ENCODE measurements at regions not wholly inside any gene's neighbourhood (a gene's known extent, or its start where the extent isn't known, plus 50 kb on each side); places are given as distances from the start of the nearest gene placed in this dataset.
"Not testable (repeated sequence)": the region's sequence is repeated elsewhere in the genome, so short reads cannot be mapped to it uniquely, and the experiment has no call there.

GRCh38 chrX:110514509-110514908 is 155.9 kb downstream of the RTL9 start:
- no peak for DNase-seq (ENCODE audit: low spot score)

- DNase-seq (ENCODE audit: low spot score), result no peak
Measured at GRCh38 chrX:110519501-110519900, 160.9 kb downstream of the RTL9 start.

DNA sequence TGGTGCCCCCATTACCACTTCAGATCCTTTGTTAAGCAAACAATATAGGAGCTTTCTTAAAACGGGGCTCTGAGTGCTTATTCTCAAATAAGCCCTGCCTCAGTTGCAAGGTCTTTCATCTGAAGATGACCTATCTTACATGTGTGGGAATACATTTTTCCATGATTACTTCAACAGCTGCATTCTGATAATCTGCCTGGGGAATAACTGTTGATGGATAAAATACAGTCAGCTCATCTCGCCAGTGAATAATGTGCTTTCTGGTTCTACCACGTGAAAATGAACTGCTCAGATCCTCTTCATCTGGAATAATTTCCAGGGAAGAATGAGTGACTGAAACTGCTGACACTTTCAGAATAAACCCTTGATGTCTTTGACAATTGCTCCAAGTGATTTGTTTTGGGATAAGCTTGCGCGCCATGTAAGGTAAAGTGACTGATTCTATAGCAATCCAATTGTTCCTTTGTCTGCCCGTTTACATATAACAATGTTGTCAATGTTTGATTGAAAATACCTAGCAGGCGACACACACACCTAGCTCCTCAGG is 161.3 kb downstream of the RTL9 start:
- DNase-seq (ENCODE audit: low spot score), result no peak

DNA sequence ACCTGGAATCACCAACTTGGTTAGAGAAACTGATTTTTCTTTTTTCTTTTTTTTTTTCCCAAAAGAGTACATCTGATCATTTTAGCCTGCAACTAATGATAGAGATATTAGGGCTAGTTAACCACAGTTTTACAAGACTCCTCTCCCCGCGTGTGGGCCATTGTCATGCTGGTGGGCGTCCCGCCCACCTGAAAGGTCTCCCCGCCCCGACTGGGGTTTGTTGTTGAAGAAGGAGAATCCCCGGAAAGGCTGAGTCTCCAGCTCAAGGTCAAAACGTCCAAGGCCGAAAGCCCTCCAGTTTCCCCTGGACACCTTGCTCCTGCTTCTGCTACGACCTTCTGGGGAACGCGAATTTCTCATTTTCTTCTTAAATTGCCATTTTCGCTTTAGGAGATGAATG is 162.0 kb downstream of the RTL9 start:
- DNase-seq (ENCODE audit: low spot score), result not testable (repeated sequence)

DNA sequence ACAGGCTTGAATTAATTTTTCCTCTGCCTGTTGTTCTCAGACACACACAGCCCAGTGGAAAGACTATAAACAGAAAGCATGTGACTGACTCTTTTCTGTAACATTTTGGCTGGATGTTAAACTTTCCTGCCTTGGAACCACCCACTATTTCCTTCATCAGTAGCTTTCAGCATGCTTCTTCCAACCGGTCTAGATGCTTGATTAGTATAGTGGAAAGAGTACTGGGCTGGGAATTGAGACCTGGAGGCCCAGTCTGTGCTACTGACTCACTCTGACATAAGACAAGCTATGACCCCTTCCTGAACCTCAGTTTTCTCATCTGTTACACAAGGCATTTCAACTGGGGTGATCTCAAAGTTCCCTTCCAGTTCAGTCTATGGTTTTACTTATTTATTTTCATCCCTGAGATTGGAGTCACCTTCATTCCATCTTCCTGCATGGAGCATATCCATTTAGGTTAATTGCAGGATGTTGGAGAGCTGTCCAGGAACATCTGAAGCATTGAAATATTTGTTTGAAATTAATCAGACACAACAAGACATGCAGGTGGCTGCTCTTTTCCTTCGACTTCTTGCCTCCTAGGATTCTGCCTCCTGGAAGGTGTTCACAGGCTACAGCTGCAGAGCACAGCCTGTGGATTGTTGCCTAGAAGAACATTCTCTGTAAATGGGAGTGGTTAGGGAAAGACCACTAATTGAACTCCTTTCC is 173.4 kb downstream of the RTL9 start:
- no peak for DNase-seq (ENCODE audit: low spot score)

- no peak for DNase-seq (ENCODE audit: low spot score)
Measured at GRCh38 chrX:110532581-110532931, 173.9 kb downstream of the RTL9 start.

- no peak for DNase-seq (ENCODE audit: low spot score)
Measured at GRCh38 chrX:110536816-110537215, 178.2 kb downstream of the RTL9 start.

GRCh38 chrX:110541266-110541665 is 182.6 kb downstream of the RTL9 start:
- no peak for DNase-seq (ENCODE audit: low spot score)

DNA sequence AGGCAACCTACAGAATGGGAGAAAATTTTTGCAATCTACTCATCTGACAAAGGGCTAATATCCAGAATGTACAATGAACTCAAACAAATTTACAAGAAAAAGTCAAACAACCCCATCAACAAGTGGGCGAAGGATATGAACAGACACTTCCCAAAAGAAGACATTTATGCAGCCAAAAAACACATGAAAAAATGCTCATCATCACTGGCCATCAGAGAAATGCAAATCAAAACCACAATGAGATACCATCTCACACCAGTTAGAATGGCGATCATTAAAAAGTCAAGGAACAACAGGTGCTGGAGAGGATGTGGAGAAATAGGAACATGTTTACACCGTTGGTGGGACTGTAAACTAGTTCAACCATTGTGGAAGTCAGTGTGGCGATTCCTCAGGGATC is 192.2 kb downstream of the RTL9 start:
- not testable (repeated sequence) for DNase-seq (ENCODE audit: low spot score)

- DNase-seq (ENCODE audit: low spot score), result no peak
Measured at GRCh38 chrX:110557864-110558263, 199.2 kb downstream of the RTL9 start.

DNA sequence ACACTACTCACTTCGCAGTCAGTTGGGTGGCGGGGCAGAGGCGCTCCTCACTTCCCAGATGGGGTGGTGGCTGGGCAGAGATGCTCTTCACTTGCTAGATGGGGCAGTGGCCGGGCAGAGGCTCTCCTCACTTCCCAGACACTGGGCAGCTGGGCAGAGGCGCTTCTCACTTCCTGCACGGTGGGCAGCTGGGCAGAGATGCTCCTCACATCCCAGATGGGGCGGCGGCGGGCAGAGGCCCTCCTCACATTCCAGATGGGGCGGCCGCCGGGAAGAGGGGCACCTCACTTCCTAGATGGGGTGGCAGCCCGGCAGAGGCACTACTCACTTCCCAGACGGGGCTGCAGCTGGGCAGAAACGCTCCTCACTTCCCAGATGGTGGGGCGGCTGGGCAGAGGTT is 199.8 kb downstream of the RTL9 start:
- DNase-seq (ENCODE audit: low spot score), result no peak

DNA sequence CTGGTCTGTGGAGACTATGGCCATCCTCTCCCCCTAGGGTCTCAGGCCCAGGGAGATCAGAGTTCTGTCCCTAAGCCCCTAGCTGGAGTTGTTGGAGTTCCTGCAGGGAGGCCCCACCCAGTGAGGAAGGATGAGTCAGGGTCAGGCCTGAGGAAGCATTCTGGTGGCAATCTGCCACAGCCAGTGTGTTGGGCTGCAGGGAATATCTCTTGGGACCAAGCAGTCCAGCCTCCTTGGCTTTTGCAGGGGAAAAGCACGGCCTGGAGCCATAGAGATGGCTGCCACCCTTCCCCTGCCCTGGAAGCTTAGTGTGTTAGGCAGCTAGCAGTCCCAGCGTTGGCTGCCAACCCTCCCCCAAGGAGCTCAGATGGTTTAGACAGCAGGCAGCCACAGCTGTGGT is 202.4 kb downstream of the RTL9 start:
- DNase-seq (ENCODE audit: low spot score), result no peak

DNA sequence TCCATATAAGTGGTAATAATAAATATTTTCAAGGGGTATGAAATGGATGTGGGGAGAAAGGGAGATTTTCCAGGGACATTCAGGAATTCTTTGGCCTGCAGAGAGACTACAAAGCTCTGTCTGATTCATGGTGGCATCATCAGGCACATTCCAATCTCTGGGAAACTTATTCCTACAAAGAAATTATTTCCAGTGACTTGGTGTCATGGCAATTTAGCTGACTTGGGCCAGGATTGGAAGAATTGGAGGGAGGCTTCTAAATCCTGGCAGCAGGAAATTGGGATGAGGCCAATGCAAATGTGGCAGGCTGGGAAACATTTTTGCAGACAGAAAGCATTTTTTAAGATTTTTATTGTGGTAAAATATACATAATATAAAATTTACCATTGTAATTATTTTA is 204.6 kb downstream of the RTL9 start:
- no peak for DNase-seq (ENCODE audit: low spot score)

- no peak for DNase-seq (ENCODE audit: low spot score)
Measured at GRCh38 chrX:110568441-110568840, 209.8 kb downstream of the RTL9 start.

GRCh38 chrX:110569506-110569905 is 210.9 kb downstream of the RTL9 start:
- no peak for DNase-seq (ENCODE audit: low spot score)

- DNase-seq (ENCODE audit: low spot score), result no peak
Measured at GRCh38 chrX:110578270-110578669, 217.3 kb downstream of the CHRDL1 start.

DNA sequence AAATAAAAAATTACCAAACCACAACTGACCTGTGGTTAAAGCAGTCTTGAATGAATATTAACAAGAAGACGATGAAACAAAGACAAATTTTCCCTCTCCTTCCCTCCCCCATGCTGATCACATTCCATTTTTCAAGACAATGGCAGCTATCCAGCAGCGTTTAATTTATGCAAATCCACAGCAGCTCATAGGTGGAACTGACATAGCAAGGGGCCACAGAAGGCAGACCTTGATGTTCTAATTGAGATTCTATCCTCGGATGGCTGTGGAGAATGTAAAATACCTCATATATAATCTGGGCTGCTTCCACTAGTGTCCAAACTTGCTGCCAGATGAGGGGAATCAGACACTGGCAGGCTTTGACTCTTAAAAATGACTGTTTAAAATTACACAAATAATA is 211.5 kb downstream of the CHRDL1 start:
- no peak for DNase-seq (ENCODE audit: low spot score)

DNA sequence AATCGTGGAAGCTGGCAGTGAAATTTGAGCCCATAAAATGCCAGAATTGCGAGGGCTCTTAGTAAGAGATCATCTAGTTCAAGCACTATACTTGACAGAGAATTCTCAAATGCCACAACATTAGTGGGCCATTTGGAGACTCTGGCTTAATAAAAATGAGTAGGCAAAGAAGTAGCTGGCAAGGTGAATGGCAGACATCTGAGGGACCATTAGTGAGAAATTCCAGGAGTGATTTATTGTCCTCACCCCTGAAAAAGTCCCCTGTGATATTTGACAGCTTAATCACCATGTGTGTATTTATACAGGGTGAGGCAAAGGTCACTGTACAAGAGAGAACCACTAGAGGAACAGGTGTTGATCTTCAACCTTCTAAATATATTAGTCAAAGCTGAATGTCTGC is 207.5 kb downstream of the CHRDL1 start:
- DNase-seq (ENCODE audit: low spot score), result no peak

GRCh38 chrX:110588853-110589252 is 206.8 kb downstream of the CHRDL1 start:
- no peak for DNase-seq (ENCODE audit: low spot score)

- DNase-seq (ENCODE audit: low spot score), result no peak
Measured at GRCh38 chrX:110600745-110601310, 194.8 kb downstream of the CHRDL1 start.

- no peak for DNase-seq (ENCODE audit: low spot score)
Measured at GRCh38 chrX:110614596-110614995, 181.0 kb downstream of the CHRDL1 start.

Measured in CD4-positive, alpha-beta T cell treated with Interleukin-6 at 100 ng/mL for 8 hours (primary cell).